ENCODE measurements at regions not wholly inside any gene's neighbourhood (a gene's known extent, or its start where the extent isn't known, plus 50 kb on each side); places are given as distances from the start of the nearest gene placed in this dataset.

- TF ChIP-seq CTCF (IDR thresholded peaks at IDR 0.05; ENCODE audit: control extremely low read depth, extremely low read depth, low read depth, missing control alignments), result no peak
- no peak for DNase-seq (ENCODE audit: extremely low spot score)
- ChIA-PET CTCF (no interaction called here), POLR2A (no interaction called here)
Observed at GRCh38 chr13:64164435-64164834, 2748.8 kb upstream of the PCDH20 start.

GRCh38 chr13:64160479-64160878 is 2744.8 kb upstream of the PCDH20 start:
- DNase-seq (ENCODE audit: extremely low spot score), result no peak
- TF ChIP-seq CTCF (IDR thresholded peaks at IDR 0.05; ENCODE audit: control extremely low read depth, extremely low read depth, low read depth, missing control alignments), result no peak
- POLR2A ChIA-PET, result no interaction called here
- CTCF ChIA-PET, result no interaction called here

- no peak for DNase-seq (ENCODE audit: extremely low spot score)
- no peak for TF ChIP-seq CTCF (IDR thresholded peaks at IDR 0.05; ENCODE audit: control extremely low read depth, extremely low read depth, low read depth, missing control alignments)
- ChIA-PET POLR2A (no interaction called here), CTCF (no interaction called here)
Observed at GRCh38 chr13:64158908-64159307, 2743.3 kb upstream of the PCDH20 start.

GRCh38 chr13:64154514-64154913 is 2738.9 kb upstream of the PCDH20 start:
- TF ChIP-seq CTCF (IDR thresholded peaks at IDR 0.05; ENCODE audit: control extremely low read depth, extremely low read depth, low read depth, missing control alignments), result no peak
- ChIA-PET POLR2A (no interaction called here), CTCF (interaction anchor here (1.1 kb wide), 1 partner anchor 12 kb away, joined by 4 read pairs; no protein-coding TSS in a partner anchor)
- DNase-seq (ENCODE audit: extremely low spot score), result no peak

GRCh38 chr13:64130600-64130999 is 2715.0 kb upstream of the PCDH20 start:
- POLR2A ChIA-PET, result no interaction called here
- TF ChIP-seq CTCF (IDR thresholded peaks at IDR 0.05; ENCODE audit: control extremely low read depth, extremely low read depth, low read depth, missing control alignments), result no peak
- CTCF ChIA-PET, result no interaction called here

GRCh38 chr13:64130171-64130570 is 2714.5 kb upstream of the PCDH20 start:
- CTCF ChIA-PET, result no interaction called here
- POLR2A ChIA-PET, result no interaction called here
- no peak for DNase-seq (ENCODE audit: extremely low spot score)
- TF ChIP-seq CTCF (IDR thresholded peaks at IDR 0.05; ENCODE audit: control extremely low read depth, extremely low read depth, low read depth, missing control alignments), result no peak

More at GRCh38 chr13:64130600-64130999, 2715.0 kb upstream of the PCDH20 start:
- DNase-seq (ENCODE audit: extremely low spot score), result no peak

GRCh38 chr13:64127856-64128255 is 2712.2 kb upstream of the PCDH20 start:
- ChIA-PET CTCF (interaction anchor here (1.3 kb wide), 1 partner anchor 12 kb away, joined by 3 read pairs; no protein-coding TSS in a partner anchor), POLR2A (no interaction called here)
- DNase-seq (ENCODE audit: extremely low spot score), result no peak
- TF ChIP-seq CTCF (IDR thresholded peaks at IDR 0.05; ENCODE audit: control extremely low read depth, extremely low read depth, low read depth, missing control alignments), result no peak
